Panc1 (cell line): ENCODE measurements at regions not wholly inside any gene's neighbourhood (a gene's known extent, or its start where the extent isn't known, plus 50 kb on each side); places are given as distances from the start of the nearest gene placed in this dataset.
A peak's percentile ranks its signal among the peaks of the same experiment; 100 is the strongest.

ENCODE experiments used
- ATAC-seq: fragments of 200-7000 bp; cut with Tn5 transposase; 2 replicates; pipeline ENCODE4 v1.9.1; 2020; ENCODE audit warnings: mild to moderate bottlenecking, moderate library complexity
- BruUV-seq: library from RNA; stranded (reverse); fragments of 400-500 nt; replicated peaks from 2 replicates; lab custom pipeline; 2021; lab: Mats Ljungman, UMichigan
- CTCF ChIA-PET: fragments of 300-600 bp; sonication (Branson Sonifier 250); formaldehyde crosslinking; loops from one replicate; lab custom pipeline; 2022; ENCODE audit warnings: antibody characterized with exemption; lab: Charles Lee
- POLR2A ChIA-PET: fragments of 300-600 bp; sonication (Branson Sonifier 250); formaldehyde crosslinking; loops from one replicate; lab custom pipeline; 2022; ENCODE audit warnings: antibody characterized with exemption; lab: Charles Lee
- DNase-seq: peaks from one replicate; pipeline ENCODE4 v3.0.0-alpha.2; 2010; ENCODE audit warnings: low read depth, low spot score
- H3K27ac ChIP-seq: 2 replicates; pipeline ENCODE4 v1.5.1; 2011; ENCODE audit warnings: mild to moderate bottlenecking, low read length, inconsistent platforms
- H3K27me3 ChIP-seq: fragments of 200-500 bp; sonication (Bioruptor generic); 2 replicates; pipeline ENCODE4 v1.6.0; 2014; ENCODE audit warnings: low read length, inconsistent platforms; ENCODE audit not compliant: control insufficient read depth, insufficient read depth
- H3K36me3 ChIP-seq: fragments of 200-500 bp; sonication (Bioruptor generic); 2 replicates; pipeline ENCODE4 v1.5.1; 2014; ENCODE audit warnings: inconsistent platforms, mild to moderate bottlenecking, low read length, moderate library complexity; ENCODE audit not compliant: control insufficient read depth, insufficient read depth
- H3K4me1 ChIP-seq: 2 replicates; pipeline ENCODE4 v1.5.1; 2011; ENCODE audit warnings: inconsistent platforms, mild to moderate bottlenecking, low read length, moderate library complexity; ENCODE audit not compliant: control insufficient read depth, insufficient read depth
- H3K4me3 ChIP-seq, 2 experiments: 2 replicates each; pipeline ENCODE4 v1.5.1; 2011 to 2012; ENCODE audit warnings: low read depth in 2 of 2, low read length in 2 of 2, mild to moderate bottlenecking in 2 of 2, inconsistent platforms in 1 of 2, moderate library complexity in 1 of 2
- H3K9me3 ChIP-seq: fragments of 200-500 bp; sonication (Bioruptor generic); 2 replicates; pipeline ENCODE4 v1.5.1; 2014; ENCODE audit warnings: low read depth, mild to moderate bottlenecking, inconsistent platforms, low read length, moderate library complexity; ENCODE audit not compliant: control insufficient read depth, insufficient read depth
- CTCF ChIP-seq: fragments of 450-650 bp; IDR thresholded peaks from 2 replicates; pipeline ENCODE4 v1.5.1; 2017; ENCODE audit warnings: mild to moderate bottlenecking
- POLR2AphosphoS5 ChIP-seq: IDR thresholded peaks from 2 replicates; pipeline ENCODE4 v1.6.1; 2012; ENCODE audit warnings: mild to moderate bottlenecking, low read depth, low read length, moderate library complexity
- REST ChIP-seq, 2 experiments: IDR thresholded peaks; 2 replicates each; pipeline ENCODE4 v1.6.1; 2011 to 2012; ENCODE audit warnings: low read depth in 2 of 2, control low read depth in 1 of 2, low read length in 1 of 2, mild to moderate bottlenecking in 1 of 2, moderate library complexity in 1 of 2; ENCODE audit not compliant: insufficient read depth in 1 of 2
- SIN3A ChIP-seq: IDR thresholded peaks from 2 replicates; pipeline ENCODE4 v1.6.1; 2012; ENCODE audit warnings: low read depth, mild to moderate bottlenecking, low read length, moderate library complexity, borderline replicate concordance; ENCODE audit not compliant: insufficient read depth
- TCF7L2 ChIP-seq: IDR thresholded peaks from 2 replicates; pipeline ENCODE4 v1.6.1; 2011; ENCODE audit warnings: mild to moderate bottlenecking, low read depth, low read length, inconsistent platforms
- in situ Hi-C: cut with HindIII; loops from 2 replicates; pipeline ENCODE4 v1.10.0; 2016; ENCODE audit warnings: low sequenced_read_pairs, low pct_unique_long_range_greater_than_20kb
- intact Hi-C: fragments of 100-400 bp; cut with micrococcal nuclease; formaldehyde crosslinking; loops from one replicate; pipeline ENCODE4 v1.10.0; 2022; ENCODE audit not compliant: unreplicated experiment

- Histone ChIP-seq H3K9me3 (no peaks in the 10 kb centered on the region), H3K4me1 (no peaks in the 10 kb centered on the region), H3K4me3 (no peak overlapping the region), H3K36me3 (no peaks in the 10 kb centered on the region), H3K27me3 (peaks cover 4% of the 10 kb centered on the region), H3K27ac (no peak overlapping the region)
- no TSS peak for BruUV-seq
- intact Hi-C loops (no loop called here), in situ Hi-C loops (no loop called here)
- CTCF ChIA-PET = no interaction called here
- no peak for DNase-seq
- TF ChIP-seq CTCF (no peak), POLR2AphosphoS5 (no peak), REST (IDR thresholded peaks at IDR 0.05; ENCODE audit: insufficient read depth in 1 of 2, low read depth in 2 of 2, low read length in 1 of 2) (no peak), TCF7L2 (no peak), SIN3A (no peak)
- no peak for ATAC-seq
- POLR2A ChIA-PET = interaction anchor here (0.7 kb wide), 1 partner anchor 18 kb away, joined by 3 read pairs; no protein-coding TSS in a partner anchor
Observed at GRCh38 chr2:88875736-88876135, 184.3 kb downstream of the RPIA start.

- TF ChIP-seq CTCF = peak; percentile 88
- no peak for TF ChIP-seq SIN3A
- no peak for TF ChIP-seq POLR2AphosphoS5
- no peak for TF ChIP-seq TCF7L2
- TF ChIP-seq REST (IDR thresholded peaks at IDR 0.05; ENCODE audit: insufficient read depth in 1 of 2, low read depth in 2 of 2, low read length in 1 of 2) = no peak
- Histone ChIP-seq H3K36me3 (no peaks in the 10 kb centered on the region), H3K27me3 (peaks cover 5% of the 10 kb centered on the region; the same call in 1 of the 2 replicates), H3K9me3 (no peaks in the 10 kb centered on the region), H3K27ac (no peak overlapping the region), H3K4me3 (no peak overlapping the region), H3K4me1 (no peaks in the 10 kb centered on the region)
- intact Hi-C loops = loop anchor here (5.0 kb wide), 2 partner anchors 37 to 272 kb away; no protein-coding TSS in a partner anchor
- ATAC-seq = peak; percentile 83
- ChIA-PET POLR2A (no interaction called here), CTCF (interaction anchor here (0.6 to 1.0 kb wide), 5 partner anchors 19 to 336 kb away, joined by 3 to 4 read pairs (median 3); no protein-coding TSS in a partner anchor)
- peak; percentile 46 for DNase-seq
- BruUV-seq = no TSS peak
- in situ Hi-C loops = no loop called here
Observed at GRCh38 chr2:88880441-88880953, 189.0 kb downstream of the RPIA start.
